HG02678 (cell line): ENCODE measurements at regions not wholly inside any gene's neighbourhood (a gene's known extent, or its start where the extent isn't known, plus 50 kb on each side); places are given as distances from the start of the nearest gene placed in this dataset.
"Not testable (repeated sequence)": the region's sequence is repeated elsewhere in the genome, so short reads cannot be mapped to it uniquely, and the experiment has no call there.

ENCODE experiments used
- ATAC-seq: cut with Tn5 transposase; IDR thresholded peaks from one replicate; pipeline ENCODE4 v1.9.1; 2021; ENCODE audit warnings: mild to moderate bottlenecking, moderate library complexity; ENCODE audit not compliant: unreplicated experiment

- no peak for ATAC-seq
Measured at GRCh38 chr12:58681730-58682129, 238.6 kb downstream of the LRIG3 start.

- no peak for ATAC-seq
Measured at GRCh38 chr12:58695263-58695662, 225.0 kb downstream of the LRIG3 start.

DNA sequence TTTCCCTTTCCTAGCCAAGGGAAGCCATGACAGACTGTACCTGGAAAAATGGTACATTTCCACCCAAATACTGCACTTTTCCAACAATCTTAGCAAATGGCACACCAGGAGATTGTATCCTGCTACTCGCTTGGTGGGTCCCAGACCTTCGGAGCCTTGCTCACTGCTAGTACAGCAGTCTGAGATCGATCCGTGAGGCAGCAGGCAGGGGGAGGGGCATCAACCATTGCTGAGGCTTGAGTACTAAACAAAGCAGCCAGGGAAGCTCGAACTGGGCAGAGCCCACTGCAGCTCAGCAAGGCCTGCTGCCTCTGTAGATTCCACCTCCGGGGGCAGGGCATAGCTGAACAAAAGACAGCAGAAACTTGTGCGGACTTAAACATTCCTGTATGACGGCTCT is 218.8 kb downstream of the LRIG3 start:
- ATAC-seq = no peak

GRCh38 chr12:58703866-58704265 is 216.4 kb downstream of the LRIG3 start:
- ATAC-seq = no peak

GRCh38 chr12:58704770-58705169 is 215.5 kb downstream of the LRIG3 start:
- not testable (repeated sequence) for ATAC-seq

GRCh38 chr12:58710901-58711300 is 209.4 kb downstream of the LRIG3 start:
- ATAC-seq = no peak

DNA sequence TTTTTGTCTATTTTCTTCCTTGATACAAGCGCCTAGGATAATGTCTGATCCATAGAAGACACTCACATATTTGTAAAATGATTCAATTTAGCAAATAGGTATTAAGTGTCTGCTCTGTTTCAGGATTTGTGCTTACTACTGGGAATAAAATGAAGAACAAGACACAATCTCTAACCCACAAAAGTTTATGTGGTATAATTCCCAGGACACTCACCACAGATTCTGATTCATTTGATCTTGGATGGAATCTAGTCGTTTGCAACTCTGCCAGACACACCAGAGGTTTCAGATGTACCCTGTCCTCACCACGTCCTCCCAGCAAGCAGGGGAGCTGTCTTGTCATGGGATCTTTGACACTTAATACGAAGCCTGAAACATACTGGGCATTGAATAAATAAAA is 208.3 kb downstream of the LRIG3 start:
- no peak for ATAC-seq

DNA sequence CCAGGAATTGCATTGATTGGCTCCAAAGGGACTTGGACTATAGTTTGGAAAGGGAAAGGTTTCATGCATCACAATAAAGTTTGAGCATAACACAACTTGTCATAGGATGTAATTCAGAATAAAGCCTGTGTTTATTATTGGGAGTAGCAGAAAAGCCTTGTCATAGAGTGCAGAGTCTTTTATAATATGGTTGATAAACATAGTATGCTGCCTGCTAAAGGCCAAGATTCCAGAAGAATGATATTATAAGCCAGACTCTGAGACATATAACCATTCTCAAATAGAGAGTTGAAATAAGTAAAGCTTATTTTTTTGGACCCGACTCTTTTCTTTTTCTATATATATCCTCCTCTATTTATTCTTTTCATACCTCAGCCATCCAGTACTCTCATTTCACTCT is 207.3 kb downstream of the LRIG3 start:
- ATAC-seq = no peak

- no peak for ATAC-seq
Measured at GRCh38 chr12:58719161-58719560, 201.1 kb downstream of the LRIG3 start.

DNA sequence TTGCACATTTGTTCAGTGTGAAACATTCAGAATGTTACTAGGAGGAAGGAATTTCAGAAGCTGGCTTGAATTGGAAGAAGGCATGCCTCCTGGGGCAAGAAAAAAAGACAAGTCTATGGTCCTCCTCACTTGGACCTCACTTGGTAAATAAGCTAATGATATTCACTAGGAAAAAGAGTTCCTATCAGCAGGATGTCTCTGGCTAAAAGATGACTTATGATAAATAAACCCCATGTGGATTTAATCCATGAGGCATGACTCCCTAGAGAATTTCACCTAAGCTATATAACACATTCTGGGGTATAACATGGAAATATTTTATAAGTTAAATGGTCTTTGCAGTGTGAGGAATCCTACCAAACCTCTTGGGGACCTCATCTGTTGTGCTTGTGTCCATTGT is 199.9 kb downstream of the LRIG3 start:
- ATAC-seq = no peak

DNA sequence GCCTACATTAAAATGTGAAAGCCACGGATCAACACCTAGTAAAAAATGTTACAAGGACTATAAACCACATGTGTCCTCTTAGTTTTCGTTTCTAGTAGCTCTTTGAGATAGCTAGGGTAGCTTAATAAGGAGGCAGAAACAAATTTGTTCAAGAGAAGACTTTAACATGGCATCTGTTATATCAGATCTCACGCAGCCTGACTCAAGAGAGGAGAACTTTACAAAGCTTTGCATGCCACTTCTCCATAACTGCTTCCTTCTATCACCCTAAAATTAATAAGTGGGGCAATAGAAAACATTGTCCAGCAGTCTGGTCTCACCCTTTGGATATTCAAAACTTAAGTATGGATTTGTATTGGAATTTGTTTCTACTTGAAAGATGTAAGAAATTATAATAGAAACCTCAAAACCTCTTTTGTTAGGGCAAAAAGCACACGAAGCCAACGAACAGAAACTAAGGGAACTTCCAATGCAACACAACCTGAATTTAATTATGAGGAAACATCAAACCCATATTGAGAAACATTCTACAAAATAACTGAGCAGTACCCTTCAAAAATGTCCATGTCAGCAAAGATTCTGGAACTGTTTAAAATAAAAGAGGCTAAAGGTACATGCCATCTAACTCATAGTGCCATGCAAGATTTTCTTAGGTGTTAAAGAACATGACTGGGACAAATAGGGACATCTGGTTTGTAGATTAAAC is 194.8 kb downstream of the LRIG3 start:
- ATAC-seq = no peak

GRCh38 chr12:58727521-58727920 is 192.8 kb downstream of the LRIG3 start:
- ATAC-seq = no peak

DNA sequence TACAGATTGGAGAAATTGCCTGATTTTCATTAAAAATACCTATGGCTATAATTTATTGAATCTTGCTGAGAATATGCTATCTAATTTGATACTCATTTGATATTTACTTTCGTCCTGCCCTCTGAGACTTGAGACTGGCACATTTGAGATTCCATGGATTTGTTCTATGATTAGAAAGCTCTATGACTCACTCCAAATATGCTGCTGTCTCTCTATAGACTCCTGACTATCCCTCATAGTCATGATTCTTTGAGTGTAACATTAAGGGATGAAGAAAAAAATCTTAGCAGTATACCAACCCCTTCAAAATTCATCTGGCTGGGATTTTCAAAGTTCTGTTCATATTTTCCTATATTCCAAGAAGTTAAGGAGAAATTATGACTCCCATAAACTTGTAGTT is 191.9 kb downstream of the LRIG3 start:
- ATAC-seq = no peak

- no peak for ATAC-seq
Measured at GRCh38 chr12:58731096-58731495, 189.2 kb downstream of the LRIG3 start.

GRCh38 chr12:58732894-58733293 is 187.4 kb downstream of the LRIG3 start:
- no peak for ATAC-seq

- no peak for ATAC-seq
Measured at GRCh38 chr12:58741226-58741625, 179.1 kb downstream of the LRIG3 start.

DNA sequence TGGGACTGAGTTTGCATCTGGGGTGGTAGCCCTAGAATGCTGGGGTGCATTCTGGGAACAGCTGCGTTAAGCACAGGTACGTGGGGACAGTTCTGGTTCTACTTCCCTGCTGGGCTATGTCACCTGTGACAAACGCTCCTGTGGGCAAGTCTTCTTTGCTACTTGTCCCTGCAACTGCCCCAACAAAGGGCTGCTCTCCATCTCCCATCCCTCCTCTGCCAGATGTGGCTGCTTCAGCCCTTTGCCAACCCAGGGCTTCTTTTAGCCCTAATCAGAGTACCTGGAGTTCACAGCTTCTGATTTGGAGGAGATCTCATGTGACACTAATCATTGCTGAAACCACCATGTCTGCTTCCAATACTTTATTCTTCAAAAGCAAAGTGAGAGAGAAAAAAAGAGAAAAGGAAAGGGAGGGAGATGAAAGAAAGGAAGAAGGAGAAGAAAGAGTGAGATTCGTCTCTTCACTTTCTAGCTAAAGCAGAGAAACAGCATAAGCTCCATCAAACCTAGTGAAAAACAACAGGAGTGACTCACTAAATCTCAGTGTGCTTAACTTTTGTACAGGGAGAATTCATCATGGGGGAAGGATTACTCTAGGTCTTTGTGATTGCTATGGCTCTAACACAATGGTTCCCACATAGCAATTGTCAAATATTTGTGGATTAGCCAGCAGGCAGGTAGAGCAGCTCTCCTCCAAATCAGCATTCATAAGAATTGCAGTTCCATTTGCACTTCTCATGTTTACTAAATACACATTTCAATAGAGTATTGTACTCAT is 174.8 kb downstream of the LRIG3 start:
- ATAC-seq = no peak

GRCh38 chr12:58747533-58747932 is 172.8 kb downstream of the LRIG3 start:
- no peak for ATAC-seq

- no peak for ATAC-seq
Measured at GRCh38 chr12:58750484-58750883, 169.8 kb downstream of the LRIG3 start.

DNA sequence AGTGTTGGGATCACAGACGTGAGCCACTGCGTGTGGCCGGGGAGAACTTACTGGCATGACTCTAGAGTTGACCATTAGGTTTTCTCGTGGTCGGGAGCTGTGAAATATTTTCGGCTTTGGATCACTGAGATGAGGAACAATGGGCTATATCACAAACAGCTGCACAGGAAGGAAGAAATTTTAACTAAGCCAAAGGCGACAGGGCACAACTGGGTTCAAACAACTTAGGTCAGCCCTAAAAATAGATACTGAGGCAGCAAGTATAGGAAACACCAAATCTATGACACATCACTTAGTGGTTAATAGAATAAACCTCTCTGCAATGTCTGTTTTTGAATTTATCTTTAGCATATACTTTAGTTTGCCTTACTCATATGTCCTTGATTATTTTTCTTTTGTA is 162.9 kb downstream of the LRIG3 start:
- no peak for ATAC-seq

GRCh38 chr12:58759745-58760144 is 160.6 kb downstream of the LRIG3 start:
- not testable (repeated sequence) for ATAC-seq

- ATAC-seq = no peak
Measured at GRCh38 chr12:58761308-58761707, 159.0 kb downstream of the LRIG3 start.
